SK-N-MC (cell line): ENCODE measurements at regions not wholly inside any gene's neighbourhood (a gene's known extent, or its start where the extent isn't known, plus 50 kb on each side); places are given as distances from the start of the nearest gene placed in this dataset.
"Not testable (repeated sequence)": the region's sequence is repeated elsewhere in the genome, so short reads cannot be mapped to it uniquely, and the experiment has no call there.

Experiments
- DNase-seq: peaks from one replicate; pipeline ENCODE4 v3.0.0-alpha.2; 2011; ENCODE audit warnings: low read depth, low spot score
- H3K27ac ChIP-seq: fragments of 200-600 bp; sonication (generic); 2 replicates; pipeline ENCODE4 v1.5.1; 2016; ENCODE audit warnings: mixed run types
- H3K36me3 ChIP-seq: fragments of 200-600 bp; sonication (generic); 2 replicates; pipeline ENCODE4 v1.6.1; 2017; ENCODE audit warnings: antibody characterized with exemption, low read length, mixed read lengths; ENCODE audit not compliant: insufficient read depth
- H3K4me3 ChIP-seq: fragments of 200-600 bp; sonication (generic); 2 replicates; pipeline ENCODE4 v1.5.1; 2016
- H3K9ac ChIP-seq: fragments of 200-600 bp; sonication (generic); 2 replicates; pipeline ENCODE4 v1.8.0; 2017; ENCODE audit warnings: mixed run types, mixed read lengths; ENCODE audit not compliant: insufficient read length
- H3K9me3 ChIP-seq: fragments of 200-600 bp; sonication (generic); 2 replicates; pipeline ENCODE4 v1.6.1; 2017; ENCODE audit warnings: low read depth, mild to moderate bottlenecking, antibody characterized with exemption, low read length, moderate library complexity, mixed read lengths

DNA sequence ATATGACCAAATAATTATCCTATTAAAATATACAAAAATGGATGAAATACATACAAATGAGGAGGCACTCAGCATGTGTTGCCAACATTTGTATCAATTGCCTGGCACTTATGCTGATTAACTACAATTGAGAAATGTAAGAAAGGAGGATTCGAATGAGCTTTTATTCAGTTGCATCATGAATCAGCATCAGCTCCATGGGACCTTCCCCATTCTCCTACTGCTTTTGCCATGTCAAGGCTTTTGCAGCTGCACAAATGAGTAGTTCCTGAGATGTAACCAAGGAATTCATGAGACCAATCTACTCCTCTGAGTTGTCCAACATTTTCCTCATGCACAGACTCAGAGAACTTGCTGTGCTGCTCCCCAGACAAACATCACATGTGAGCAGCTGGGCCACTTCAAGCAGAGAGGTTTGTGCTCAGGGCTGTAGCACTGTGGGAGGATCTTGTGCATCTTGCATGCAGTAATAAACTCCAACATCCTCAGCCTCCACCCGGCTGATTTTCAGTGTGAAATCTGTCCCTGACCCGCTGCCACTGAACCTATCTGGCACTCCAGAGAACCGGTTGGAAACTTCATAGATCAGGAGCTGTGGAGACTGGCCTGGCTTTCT, 504.3 kb downstream of the RPIA start:
- H3K4me3 ChIP-seq, H3K9ac ChIP-seq, DNase-seq, H3K9me3 ChIP-seq, H3K27ac ChIP-seq, H3K36me3 ChIP-seq: not testable (repeated sequence)

DNA sequence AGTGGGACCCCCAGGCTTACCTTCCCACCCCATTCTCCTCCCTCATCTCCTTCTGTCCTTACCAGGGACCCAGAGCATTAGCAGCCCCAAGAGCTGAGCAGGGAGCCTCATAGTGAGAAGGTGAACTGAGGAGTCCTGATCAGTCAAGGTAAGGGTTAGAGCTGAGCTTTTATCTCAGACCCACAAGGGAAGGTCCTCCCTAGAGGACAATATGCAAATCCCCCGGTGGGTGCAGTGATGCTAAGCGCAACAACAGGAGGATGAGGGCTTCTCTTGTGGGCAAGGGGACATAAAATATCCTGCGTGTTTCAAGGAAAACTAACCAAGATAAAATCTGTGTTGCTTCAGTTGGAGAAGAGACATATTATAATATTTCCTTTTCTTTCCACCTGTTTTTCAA, 505.2 kb downstream of the RPIA start:
- not testable (repeated sequence) for H3K27ac ChIP-seq, H3K9me3 ChIP-seq, H3K9ac ChIP-seq, H3K36me3 ChIP-seq, DNase-seq, H3K4me3 ChIP-seq

DNA sequence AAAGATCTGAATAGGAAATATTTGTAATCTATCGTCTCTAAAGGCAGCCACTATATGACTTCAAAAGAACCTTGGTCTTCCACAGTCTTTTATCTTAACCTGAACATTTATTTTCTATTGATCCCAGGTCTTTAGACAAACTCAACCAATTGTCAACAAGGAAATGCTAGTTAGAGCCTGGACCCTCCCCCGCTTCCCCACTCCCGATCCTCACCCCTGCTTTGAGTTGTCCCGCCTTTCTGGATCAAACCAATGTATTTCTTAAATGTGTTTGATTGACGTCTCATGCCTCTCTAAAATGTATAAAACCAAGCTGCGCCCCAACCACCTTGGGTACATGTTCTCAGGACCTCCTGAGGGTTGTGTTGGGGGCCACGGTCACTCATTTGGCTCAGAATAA, 506.6 kb downstream of the RPIA start:
- not testable (repeated sequence) for H3K4me3 ChIP-seq, DNase-seq, H3K36me3 ChIP-seq, H3K9me3 ChIP-seq, H3K27ac ChIP-seq, H3K9ac ChIP-seq

DNA sequence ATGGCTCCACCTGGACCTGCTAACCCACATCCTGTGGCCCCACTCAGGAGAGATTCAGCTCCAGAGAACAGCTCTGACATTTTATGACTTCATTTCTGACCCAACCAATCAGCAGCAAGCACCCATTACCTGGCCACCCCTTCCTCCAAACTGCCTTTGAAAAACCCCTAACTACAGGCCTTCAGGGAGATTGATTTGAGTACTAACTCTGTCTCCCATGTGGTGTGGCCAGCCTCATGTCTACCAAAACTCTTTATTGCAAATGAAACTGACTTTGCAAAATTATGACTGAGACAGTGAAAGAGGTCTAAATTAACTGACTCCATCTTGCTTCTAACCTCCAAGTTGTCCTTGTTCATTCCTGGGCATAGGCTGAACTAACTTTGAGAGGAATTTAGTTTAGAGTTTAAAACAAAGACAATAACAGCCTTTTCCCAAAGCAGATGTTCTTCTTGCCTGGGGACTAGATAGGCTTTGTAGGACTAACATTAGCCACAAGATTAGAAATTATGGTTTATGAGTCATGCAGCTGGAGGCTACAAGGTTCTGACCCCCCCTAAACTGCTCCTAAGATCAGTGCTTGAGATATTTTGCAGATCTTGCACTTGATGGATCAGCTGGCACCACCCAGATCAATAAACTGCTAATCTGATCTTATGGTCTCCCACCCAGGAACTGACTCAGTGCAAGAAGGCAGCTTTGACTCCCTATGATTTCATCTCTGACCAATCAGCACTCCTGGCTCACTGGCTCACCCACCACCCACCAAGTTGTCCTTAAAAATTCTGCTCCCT, 508.2 kb downstream of the RPIA start:
- H3K9me3 ChIP-seq, DNase-seq, H3K27ac ChIP-seq, H3K9ac ChIP-seq, H3K36me3 ChIP-seq, H3K4me3 ChIP-seq: not testable (repeated sequence)

DNA sequence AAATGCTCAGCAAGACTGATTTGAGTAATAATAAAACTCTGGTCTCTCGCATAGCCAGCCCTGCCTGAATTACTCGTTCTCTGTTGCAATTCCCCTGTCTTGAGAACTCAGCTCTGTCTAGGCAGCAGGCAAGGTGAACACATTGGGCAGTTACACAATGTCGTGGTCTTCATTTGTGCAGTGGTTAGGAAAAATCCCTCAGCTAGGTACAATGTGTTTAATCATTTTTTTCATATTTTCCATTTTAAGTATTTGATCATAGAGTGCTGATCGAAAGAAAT, 508.7 kb downstream of the RPIA start:
- H3K9ac ChIP-seq, DNase-seq, H3K36me3 ChIP-seq, H3K27ac ChIP-seq, H3K4me3 ChIP-seq, H3K9me3 ChIP-seq: not testable (repeated sequence)

DNA sequence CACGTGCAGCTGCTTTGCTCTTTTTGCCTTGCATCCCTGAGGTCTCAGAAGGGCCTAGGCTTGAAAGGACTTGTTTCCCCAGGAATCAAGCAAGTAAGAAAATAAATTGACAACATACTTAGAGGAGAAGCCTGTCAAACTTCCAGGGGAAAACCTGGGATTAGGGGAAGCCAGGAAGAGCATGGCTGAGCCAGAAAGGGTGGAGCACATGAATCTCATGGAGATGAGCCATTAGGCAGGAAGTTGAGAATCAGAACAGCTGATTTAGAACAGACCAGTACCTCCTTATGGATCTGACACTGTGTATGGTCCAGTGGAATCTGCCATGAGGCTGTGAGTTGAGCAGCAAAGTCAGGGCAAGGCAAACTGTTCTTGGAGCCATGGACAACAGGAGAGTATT, 511.0 kb downstream of the RPIA start:
- H3K9ac ChIP-seq, H3K4me3 ChIP-seq: not testable (repeated sequence)

DNA sequence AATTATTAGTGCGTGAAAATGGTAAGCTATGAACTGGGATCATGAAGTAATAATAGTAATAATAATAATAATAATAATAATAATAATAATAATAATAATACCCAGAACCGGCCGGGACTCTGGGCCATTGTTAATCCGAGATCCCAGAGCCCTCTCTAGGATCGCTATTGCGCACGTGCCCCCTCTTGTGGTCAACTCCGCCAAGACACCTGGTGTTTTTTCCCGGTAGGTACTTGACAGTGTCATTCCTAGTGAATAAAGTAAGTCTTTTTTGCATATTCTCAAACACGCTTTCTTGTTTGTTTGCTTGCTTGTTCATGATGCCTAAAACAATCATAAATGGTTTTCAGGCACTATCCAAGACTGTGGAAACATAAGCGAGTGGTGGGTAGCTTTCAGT, 513.7 kb downstream of the RPIA start:
- not testable (repeated sequence) for DNase-seq, H3K27ac ChIP-seq, H3K36me3 ChIP-seq, H3K9me3 ChIP-seq, H3K9ac ChIP-seq, H3K4me3 ChIP-seq

More for the DNA sequence above, 511.0 kb downstream of the RPIA start:
- H3K27ac ChIP-seq, H3K9me3 ChIP-seq, H3K36me3 ChIP-seq, DNase-seq: not testable (repeated sequence)

DNA sequence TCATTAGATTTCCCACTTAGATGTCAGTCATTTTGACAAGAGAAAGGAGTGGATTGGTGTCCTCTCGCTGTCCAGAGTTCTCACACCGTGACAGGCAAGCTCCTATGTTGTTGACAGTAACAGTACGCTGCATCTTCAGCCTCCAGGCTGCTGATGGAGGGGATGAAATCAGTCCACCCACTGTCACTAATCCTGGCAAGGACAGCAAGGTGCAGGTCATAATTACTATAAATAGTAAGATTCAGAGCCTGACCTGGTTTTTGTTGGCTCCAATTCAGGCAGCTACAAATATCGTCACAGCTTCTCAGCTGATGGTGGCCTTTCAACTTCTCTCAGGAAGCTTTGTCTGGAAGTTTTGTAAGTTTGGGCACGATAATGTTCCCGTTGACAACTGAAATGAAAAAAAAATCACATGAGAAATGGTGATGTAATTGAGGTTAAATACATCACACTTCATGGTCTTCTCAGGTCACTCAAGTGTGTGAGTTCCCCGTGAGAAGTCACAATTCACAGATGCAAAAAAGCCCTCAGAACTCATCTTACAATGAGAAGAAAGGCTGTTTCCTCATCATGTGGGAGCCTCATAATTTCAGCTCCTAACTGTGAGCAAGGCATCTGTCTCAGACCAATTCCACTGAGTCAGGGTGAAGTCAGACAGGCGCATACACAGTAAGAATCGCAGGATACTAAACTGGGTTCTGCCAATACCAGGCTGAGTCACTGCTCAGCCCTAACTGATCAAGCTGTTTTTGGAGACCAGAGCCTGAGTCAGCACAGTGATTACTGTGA, 516.9 kb downstream of the RPIA start:
- H3K27ac ChIP-seq, DNase-seq, H3K9ac ChIP-seq: not testable (repeated sequence)

DNA sequence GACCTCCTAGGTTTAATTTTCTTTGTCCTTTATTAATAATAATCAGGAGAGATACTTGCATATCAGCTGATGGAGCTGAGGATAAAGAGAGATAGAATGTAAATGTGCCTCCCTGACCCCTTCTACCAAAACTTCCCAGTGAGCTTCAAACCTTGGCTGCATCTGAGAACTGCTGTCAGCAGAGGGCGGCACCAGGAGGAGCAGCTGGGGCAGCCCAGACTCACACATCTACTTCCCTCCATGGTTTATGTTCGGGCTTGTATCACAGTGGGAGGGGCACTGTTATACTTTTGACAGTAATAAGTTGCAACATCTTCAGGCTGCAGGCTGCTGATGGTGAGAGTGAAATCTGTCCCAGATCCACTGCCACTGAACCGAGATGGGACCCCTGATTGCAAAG, 521.7 kb downstream of the RPIA start:
- H3K9ac ChIP-seq, H3K27ac ChIP-seq, H3K4me3 ChIP-seq, H3K9me3 ChIP-seq, H3K36me3 ChIP-seq, DNase-seq: not testable (repeated sequence)

More for the DNA sequence above, 516.9 kb downstream of the RPIA start:
- not testable (repeated sequence) for H3K9me3 ChIP-seq, H3K36me3 ChIP-seq, H3K4me3 ChIP-seq

DNA sequence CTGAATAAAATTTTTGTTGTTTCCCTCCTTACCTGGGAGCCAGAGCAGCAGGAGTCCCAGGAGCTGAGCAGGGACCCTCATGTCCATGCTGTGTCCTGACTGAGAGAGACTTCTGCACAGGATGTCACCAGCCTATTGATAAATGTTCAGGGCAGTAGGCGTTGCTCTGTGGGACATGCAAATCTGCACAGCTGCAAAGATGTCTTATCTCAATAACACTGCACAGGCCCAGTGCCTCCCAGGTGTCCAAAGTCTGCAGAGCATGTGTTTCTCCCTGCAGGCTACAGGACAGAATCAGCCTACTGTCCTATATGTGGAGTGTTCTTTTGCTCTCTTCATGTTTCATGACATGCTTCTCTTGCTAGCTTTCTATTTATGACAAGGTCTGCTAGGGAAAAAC, 522.3 kb downstream of the RPIA start:
- not testable (repeated sequence) for H3K36me3 ChIP-seq, H3K4me3 ChIP-seq, DNase-seq, H3K27ac ChIP-seq, H3K9ac ChIP-seq, H3K9me3 ChIP-seq

DNA sequence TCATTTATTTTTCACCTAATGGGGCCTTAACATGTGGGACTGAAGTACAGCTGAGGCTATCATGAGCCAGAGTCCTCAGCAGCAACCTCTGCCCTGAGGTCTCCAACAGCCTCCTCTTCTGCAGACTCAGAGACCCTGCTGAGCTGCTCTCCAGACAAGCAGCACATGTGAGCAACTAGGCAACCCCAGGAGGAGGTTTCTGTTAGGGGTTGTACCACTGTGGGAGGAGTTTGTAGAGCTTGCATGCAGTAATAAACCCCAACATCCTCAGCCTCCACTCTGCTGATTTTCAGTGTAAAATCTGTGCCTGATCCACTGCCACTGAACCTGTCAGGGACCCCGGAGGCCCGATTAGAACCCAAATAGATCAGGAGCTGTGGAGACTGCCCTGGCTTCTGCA, 530.0 kb downstream of the RPIA start:
- not testable (repeated sequence) for DNase-seq, H3K4me3 ChIP-seq, H3K9ac ChIP-seq, H3K9me3 ChIP-seq, H3K36me3 ChIP-seq, H3K27ac ChIP-seq

DNA sequence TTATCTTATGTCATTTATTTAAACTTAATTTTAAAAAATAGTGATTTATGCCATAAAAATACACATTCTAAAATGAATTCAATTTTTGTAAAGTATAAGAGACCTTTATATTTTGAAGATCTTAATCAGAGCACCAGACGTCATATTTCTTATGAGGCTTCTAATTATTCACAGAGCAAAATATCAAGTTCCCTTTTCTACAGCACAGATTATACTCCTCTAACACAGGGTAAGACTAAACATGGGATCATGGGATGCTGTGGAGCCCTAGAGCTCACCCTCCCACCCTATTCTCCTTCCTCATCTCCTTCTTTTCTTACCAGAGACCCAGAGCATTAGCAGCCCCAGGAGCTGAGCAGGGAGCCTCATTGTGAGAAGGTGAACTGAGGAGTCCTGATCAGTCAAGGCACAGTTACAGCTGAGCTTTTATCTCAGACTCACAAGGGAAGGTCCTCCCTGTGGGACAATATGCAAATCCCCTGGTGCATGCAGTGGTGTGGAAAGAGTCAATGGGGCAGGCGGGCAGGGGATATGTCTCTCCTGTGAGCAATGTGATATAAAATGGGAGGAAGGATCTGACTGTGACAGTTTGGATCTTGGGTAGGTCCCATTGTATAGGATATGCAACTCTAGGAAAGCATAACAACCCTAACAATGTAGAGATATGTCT, 530.7 kb downstream of the RPIA start:
- not testable (repeated sequence) for H3K4me3 ChIP-seq, DNase-seq, H3K27ac ChIP-seq, H3K9ac ChIP-seq, H3K9me3 ChIP-seq, H3K36me3 ChIP-seq

DNA sequence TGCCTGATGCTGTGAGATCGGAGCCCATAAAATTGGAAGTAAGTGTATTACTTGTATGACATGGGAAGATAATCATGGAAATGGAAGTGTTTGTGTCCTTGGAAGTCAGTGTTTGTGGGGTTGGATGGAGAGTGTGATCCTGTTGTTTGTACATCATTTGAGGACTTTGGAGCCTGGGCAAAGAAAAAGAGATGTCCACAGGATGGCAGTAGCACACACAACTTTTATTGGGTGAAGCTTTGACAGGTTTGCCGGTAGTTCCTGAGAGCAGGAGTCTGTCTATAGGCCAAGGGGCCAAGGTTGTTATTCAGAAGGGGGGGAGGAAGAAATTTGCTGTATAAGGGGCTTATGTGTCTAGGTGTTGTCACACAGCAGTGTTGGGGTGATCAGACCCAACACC, 533.3 kb downstream of the RPIA start:
- H3K36me3 ChIP-seq, H3K27ac ChIP-seq, DNase-seq, H3K9ac ChIP-seq, H3K9me3 ChIP-seq, H3K4me3 ChIP-seq: not testable (repeated sequence)

DNA sequence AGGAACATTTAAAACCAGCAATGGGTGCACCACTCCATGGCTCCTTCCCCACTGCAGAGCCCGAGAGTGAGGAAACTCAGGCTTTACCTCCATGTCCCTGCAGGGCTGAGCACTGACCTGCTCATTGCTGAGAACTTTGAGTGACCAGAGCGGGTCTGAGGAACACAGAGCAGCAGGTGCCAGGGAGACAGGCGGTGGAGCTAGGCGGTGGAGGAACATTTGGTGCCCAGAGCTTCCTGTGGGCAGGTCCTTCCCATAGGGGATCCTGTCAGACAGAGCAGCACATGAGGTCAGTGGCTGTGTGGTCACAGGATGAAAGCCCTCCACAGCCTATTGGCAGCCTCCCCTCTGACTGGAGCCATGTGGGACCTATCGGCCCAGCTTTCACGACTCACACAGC, 538.5 kb downstream of the RPIA start:
- DNase-seq, H3K9me3 ChIP-seq, H3K36me3 ChIP-seq, H3K4me3 ChIP-seq, H3K9ac ChIP-seq, H3K27ac ChIP-seq: not testable (repeated sequence)
